K562 (cell line): ENCODE measurements at regions not wholly inside any gene's neighbourhood (a gene's known extent, or its start where the extent isn't known, plus 50 kb on each side); places are given as distances from the start of the nearest gene placed in this dataset.

Experiments
- CTCF ChIP-seq, 3 experiments: IDR thresholded peaks in 2 of 3; conservative IDR thresholded peaks in 1 of 3; 2 replicates each; pipeline ENCODE4 v1.5.1; 2011 to 2012; ENCODE audit warnings: low read length in 3 of 3, mild to moderate bottlenecking in 3 of 3, control low read depth in 2 of 3, improper control_type of control experiment in 1 of 3, inconsistent platforms in 1 of 3, low read depth in 1 of 3, mixed read lengths in 1 of 3, moderate library complexity in 1 of 3; ENCODE audit not compliant: insufficient read depth in 2 of 3
- HOXB6 ChIP-seq: fragments of 250-450 bp; sonication (Bioruptor Pico); IDR thresholded peaks from 2 replicates; pipeline ENCODE4 v1.5.1; 2022; ENCODE audit warnings: mild to moderate bottlenecking, borderline replicate concordance
- MAZ ChIP-seq, 2 experiments: fragments of 450-650 bp in 1 of 2; sonication (generic) in 1 of 2; formaldehyde crosslinking; IDR thresholded peaks in 1 of 2; conservative IDR thresholded peaks in 1 of 2; 2 replicates each; pipeline versions ENCODE4 v1.4.0 to v1.5.0; 2020; ENCODE audit warnings: mild to moderate bottlenecking in 1 of 2, missing genetic modification reagents in 1 of 2
- VEZF1 ChIP-seq: fragments of 200-800 bp; sonication (Bioruptor generic); IDR thresholded peaks from 2 replicates; pipeline ENCODE4 v1.6.1; 2017; ENCODE audit warnings: missing genetic modification characterization, missing compliant biosample characterization
- ZFP30 ChIP-seq: fragments of 250-450 bp; sonication (Bioruptor Pico); IDR thresholded peaks from 2 replicates; pipeline ENCODE4 v1.8.0; 2022; ENCODE audit warnings: moderate library complexity, mild to moderate bottlenecking, inconsistent platforms, borderline replicate concordance
- ZNF384 ChIP-seq: IDR thresholded peaks from 2 replicates; pipeline ENCODE4 v1.6.1; 2012; ENCODE audit warnings: low read depth, low read length, improper control_type of control experiment
- ZNF586 ChIP-seq: fragments of 450-650 bp; formaldehyde crosslinking; conservative IDR thresholded peaks from 2 replicates; pipeline ENCODE4 v1.4.0; 2020; ENCODE audit warnings: mild to moderate bottlenecking, moderate library complexity

GRCh38 chrX:9114245-9114644 lies 80.3 kb upstream of the FAM9B start:
- TF ChIP-seq ZNF384 = no peak
- TF ChIP-seq HOXB6 (CRISPR knock-in tag) = no peak
- TF ChIP-seq VEZF1 (CRISPR knock-in tag) = no peak
- no peak for TF ChIP-seq MAZ (CRISPR knock-in tag; conservative IDR thresholded peaks at IDR 0.05 in 1 of 2, IDR thresholded peaks at IDR 0.05 in 1 of 2)
- TF ChIP-seq CTCF (IDR thresholded peaks at IDR 0.05 in 2 of 3, conservative IDR thresholded peaks at IDR 0.05 in 1 of 3; ENCODE audit: insufficient read depth in 2 of 3, low read depth in 1 of 3, low read length in 3 of 3) = no peak
- no peak for TF ChIP-seq ZNF586 (CRISPR knock-in tag)
- no peak for TF ChIP-seq ZFP30 (CRISPR knock-in tag)
